ENCODE measurements at regions not wholly inside any gene's neighbourhood (a gene's known extent, or its start where the extent isn't known, plus 50 kb on each side); places are given as distances from the start of the nearest gene placed in this dataset.

DNA sequence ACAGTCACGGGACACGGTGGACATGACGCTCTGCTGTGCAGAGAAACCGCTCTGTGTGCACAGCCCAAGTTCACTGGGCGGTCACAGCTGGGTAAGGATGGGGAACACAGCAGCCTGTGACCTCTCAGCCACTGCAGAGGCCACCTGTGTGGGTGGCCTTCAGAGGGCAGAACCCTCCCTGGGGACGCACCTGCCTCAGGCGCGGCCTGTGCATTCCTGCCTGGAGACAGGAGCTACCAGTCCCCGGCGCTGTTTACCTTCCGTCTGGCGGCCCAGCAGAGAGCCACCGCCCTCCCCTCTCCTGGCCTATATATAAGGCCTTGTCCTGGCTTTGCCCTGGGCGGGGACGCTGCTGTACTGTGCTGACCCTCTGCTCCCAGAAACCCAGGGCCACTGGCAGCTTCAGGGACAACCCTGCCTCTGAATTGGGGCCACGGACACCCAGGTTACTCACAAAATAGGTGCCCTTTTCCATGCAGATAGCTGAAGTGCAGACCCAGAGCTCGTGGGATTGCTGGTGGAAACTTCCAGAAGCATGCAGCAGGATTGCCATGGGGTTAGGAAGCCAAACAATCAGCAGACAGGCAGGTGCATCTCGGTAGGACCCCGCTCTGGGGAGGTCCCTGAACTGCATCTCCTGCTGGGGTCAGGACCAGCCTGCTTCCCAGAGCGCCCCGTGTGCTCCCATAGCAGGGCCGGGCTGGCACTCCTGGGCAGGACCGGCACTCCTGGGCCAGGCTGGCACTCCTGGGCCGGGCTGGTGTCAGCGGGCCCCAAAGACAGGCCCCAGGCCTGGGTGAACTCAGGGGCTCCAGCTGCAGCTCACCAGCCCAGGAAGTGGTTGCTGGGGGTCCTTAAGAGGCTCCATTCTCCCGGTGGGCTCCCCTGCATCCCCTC, 83.6 kb downstream of the SIK1 start:
- H3K4me3 ChIP-seq (ENCODE audit: low read depth, low read length, poor library complexity, severe bottlenecking), result no peak overlapping the region
- no peak overlapping the region for H2AFZ ChIP-seq (ENCODE audit: low read length)
- no peaks in the 10 kb centered on the region for H3K4me1 ChIP-seq (ENCODE audit: insufficient read depth, low read length, severe bottlenecking)
- H3K27me3 ChIP-seq (ENCODE audit: insufficient read depth, low read length), result peaks cover 9% of the 10 kb centered on the region; the same call in 1 of the 2 replicates
- no peaks in the 10 kb centered on the region for H3K79me2 ChIP-seq (ENCODE audit: insufficient read depth, low read length)
- no peak overlapping the region for H3K9ac ChIP-seq (ENCODE audit: low read length)
- no peak overlapping the region for H3K27ac ChIP-seq (ENCODE audit: low read depth, low read length, poor library complexity, severe bottlenecking)
- H3K9me3 ChIP-seq (ENCODE audit: low read length), result no peaks in the 10 kb centered on the region
- H3K4me2 ChIP-seq (ENCODE audit: low read length), result no peak overlapping the region
- no peaks in the 10 kb centered on the region for H3F3A ChIP-seq (ENCODE audit: insufficient read depth, low read length)
- no peak for TF ChIP-seq CTCF (IDR thresholded peaks at IDR 0.05; ENCODE audit: low read length)
- TF ChIP-seq EZH2 (IDR thresholded peaks at IDR 0.05; ENCODE audit: borderline replicate concordance, low read length), result no peak
- no peaks in the 10 kb centered on the region for H4K20me1 ChIP-seq (ENCODE audit: insufficient read depth, low read length)
- H3K9me2 ChIP-seq (ENCODE audit: low read depth, low read length), result no peaks in the 10 kb centered on the region
- H3K36me3 ChIP-seq (ENCODE audit: insufficient read depth, low read length), result no peaks in the 10 kb centered on the region

DNA sequence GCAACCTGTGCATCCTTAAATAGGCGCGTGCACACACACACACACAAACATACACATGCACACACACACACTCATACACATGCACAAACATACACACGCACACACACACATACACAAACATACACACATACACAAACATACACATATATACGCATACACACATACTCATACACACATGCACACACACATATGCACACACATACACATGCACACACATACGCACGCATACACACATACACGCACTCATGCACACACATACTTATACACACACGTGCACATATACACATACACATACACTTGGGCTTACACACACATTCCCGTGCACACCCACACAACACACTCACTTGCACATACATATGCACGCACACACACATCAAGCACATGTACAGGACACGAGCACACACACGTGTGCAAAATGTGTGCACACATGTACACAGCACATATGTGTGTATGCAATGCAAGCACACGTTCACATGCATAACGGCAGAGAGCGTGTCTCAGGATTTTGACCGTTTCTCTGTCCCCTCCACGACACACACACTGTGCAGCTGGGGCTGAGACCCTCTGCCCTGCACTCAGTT, 84.5 kb downstream of the SIK1 start:
- H3K9ac ChIP-seq (ENCODE audit: low read length), result no peak overlapping the region
- no peak overlapping the region for H3K27ac ChIP-seq (ENCODE audit: low read depth, low read length, poor library complexity, severe bottlenecking)
- no peaks in the 10 kb centered on the region for H3K9me2 ChIP-seq (ENCODE audit: low read depth, low read length)
- no peaks in the 10 kb centered on the region for H3K4me1 ChIP-seq (ENCODE audit: insufficient read depth, low read length, severe bottlenecking)
- H2AFZ ChIP-seq (ENCODE audit: low read length), result no peak overlapping the region
- peaks cover 9% of the 10 kb centered on the region; the same call in 1 of the 2 replicates for H3K27me3 ChIP-seq (ENCODE audit: insufficient read depth, low read length)
- no peak overlapping the region for H3K4me2 ChIP-seq (ENCODE audit: low read length)
- H3K79me2 ChIP-seq (ENCODE audit: insufficient read depth, low read length), result no peaks in the 10 kb centered on the region
- no peaks in the 10 kb centered on the region for H3K9me3 ChIP-seq (ENCODE audit: low read length)
- H3K36me3 ChIP-seq (ENCODE audit: insufficient read depth, low read length), result no peaks in the 10 kb centered on the region
- no peak overlapping the region for H3K4me3 ChIP-seq (ENCODE audit: low read depth, low read length, poor library complexity, severe bottlenecking)
- TF ChIP-seq EZH2 (IDR thresholded peaks at IDR 0.05; ENCODE audit: borderline replicate concordance, low read length), result no peak
- TF ChIP-seq CTCF (IDR thresholded peaks at IDR 0.05; ENCODE audit: low read length), result no peak
- H3F3A ChIP-seq (ENCODE audit: insufficient read depth, low read length), result no peaks in the 10 kb centered on the region
- no peaks in the 10 kb centered on the region for H4K20me1 ChIP-seq (ENCODE audit: insufficient read depth, low read length)

DNA sequence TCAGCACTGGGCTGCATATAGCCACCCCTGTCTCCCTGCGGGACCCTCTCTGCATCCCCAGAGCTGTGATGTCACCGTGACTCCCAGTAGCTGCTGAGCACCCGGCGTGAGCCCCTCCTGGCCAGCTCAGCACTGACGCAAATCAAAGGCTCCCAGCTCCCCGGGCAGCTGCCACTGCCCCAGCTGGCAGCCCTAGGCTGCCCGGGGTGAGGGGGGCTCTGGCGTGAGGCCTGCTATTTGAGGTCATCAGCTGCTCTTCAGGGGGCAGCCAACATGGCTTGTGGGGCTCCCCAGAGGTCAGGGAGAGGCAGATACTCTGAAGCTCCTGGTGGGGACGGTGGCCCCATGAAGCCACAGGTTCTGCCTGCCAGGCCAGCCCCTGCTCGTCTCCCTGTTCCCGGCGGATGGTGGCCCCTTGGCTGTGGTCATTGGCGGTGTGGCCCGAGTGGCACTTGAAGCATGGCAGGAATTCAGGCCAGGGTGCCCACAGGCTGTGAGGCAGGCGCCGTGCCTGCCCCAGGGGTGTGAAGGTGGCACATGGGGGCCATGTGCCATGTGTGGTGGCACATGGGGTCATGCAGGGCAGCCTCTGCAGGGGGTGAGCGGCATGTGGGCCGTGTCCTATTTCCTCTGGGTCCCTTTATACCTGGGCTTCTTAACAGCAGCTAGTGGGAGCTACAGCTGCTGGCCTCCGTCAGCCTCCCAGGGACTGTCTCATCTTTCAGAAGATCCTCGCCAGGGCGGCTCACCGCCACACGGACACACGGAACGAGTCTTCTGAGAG, 85.4 kb downstream of the SIK1 start:
- no peaks in the 10 kb centered on the region for H3K4me1 ChIP-seq (ENCODE audit: insufficient read depth, low read length, severe bottlenecking)

More for the DNA sequence above, 85.4 kb downstream of the SIK1 start:
- TF ChIP-seq CTCF (IDR thresholded peaks at IDR 0.05; ENCODE audit: low read length), result no peak
- TF ChIP-seq EZH2 (IDR thresholded peaks at IDR 0.05; ENCODE audit: borderline replicate concordance, low read length), result no peak
- Histone ChIP-seq H3K9me3 (ENCODE audit: low read length) (no peaks in the 10 kb centered on the region), H3K9me2 (ENCODE audit: low read depth, low read length) (no peaks in the 10 kb centered on the region), H3K9ac (ENCODE audit: low read length) (no peak overlapping the region), H3K79me2 (ENCODE audit: insufficient read depth, low read length) (no peaks in the 10 kb centered on the region), H3K36me3 (ENCODE audit: insufficient read depth, low read length) (no peaks in the 10 kb centered on the region), H3K27ac (ENCODE audit: low read depth, low read length, poor library complexity, severe bottlenecking) (no peak overlapping the region), H2AFZ (ENCODE audit: low read length) (no peak overlapping the region), H4K20me1 (ENCODE audit: insufficient read depth, low read length) (no peaks in the 10 kb centered on the region), H3F3A (ENCODE audit: insufficient read depth, low read length) (no peaks in the 10 kb centered on the region), H3K4me2 (ENCODE audit: low read length) (no peak overlapping the region), H3K4me3 (ENCODE audit: low read depth, low read length, poor library complexity, severe bottlenecking) (no peak overlapping the region), H3K27me3 (ENCODE audit: insufficient read depth, low read length) (peaks cover 3% of the 10 kb centered on the region; the same call in 1 of the 2 replicates)
